ENCODE measurements at regions not wholly inside any gene's neighbourhood (a gene's known extent, or its start where the extent isn't known, plus 50 kb on each side); places are given as distances from the start of the nearest gene placed in this dataset.
A peak's percentile ranks its signal among the peaks of the same experiment; 100 is the strongest.

DNA sequence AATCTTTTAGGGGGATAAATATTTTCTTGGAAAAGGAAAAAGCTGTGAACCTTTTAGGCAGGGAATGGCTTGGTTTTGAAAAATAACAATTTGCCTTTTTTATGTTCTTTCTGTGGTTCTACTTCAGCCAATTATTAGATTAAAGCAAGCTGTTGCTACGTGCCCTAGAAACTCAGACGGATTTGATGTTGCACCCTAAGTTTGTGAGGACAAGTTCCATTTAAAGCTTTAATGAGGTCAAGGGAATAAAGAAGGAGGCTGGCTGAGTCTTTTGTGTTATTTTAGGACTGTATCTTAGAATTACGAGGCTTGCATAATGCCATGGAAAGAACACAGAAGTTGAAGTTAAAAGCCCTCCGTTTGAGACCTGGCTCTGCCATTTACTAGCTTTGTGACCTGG is 216.9 kb downstream of the NUF2 start:
- TF ChIP-seq REST (IDR thresholded peaks at IDR 0.05; ENCODE audit: low read depth) (no peak), CREB1 (IDR thresholded peaks at IDR 0.05; ENCODE audit: low read depth) (no peak), MAX (IDR thresholded peaks at IDR 0.05) (no peak), CEBPB (IDR thresholded peaks at IDR 0.05) (no peak), YY1 (IDR thresholded peaks at IDR 0.05; ENCODE audit: low read depth) (no peak), EP300 (IDR thresholded peaks at IDR 0.05; ENCODE audit: borderline replicate concordance) (no peak), TEAD4 (IDR thresholded peaks at IDR 0.05) (no peak), USF1 (IDR thresholded peaks at IDR 0.05) (no peak), TCF12 (IDR thresholded peaks at IDR 0.05; ENCODE audit: low read depth) (no peak), FOXM1 (IDR thresholded peaks at IDR 0.05; ENCODE audit: borderline replicate concordance, low read depth) (no peak), NFIC (IDR thresholded peaks at IDR 0.05) (no peak), EGR1 (IDR thresholded peaks at IDR 0.05) (no peak), ZBTB7A (IDR thresholded peaks at IDR 0.05; ENCODE audit: low read depth) (no peak), TAF1 (IDR thresholded peaks at IDR 0.05; ENCODE audit: low read depth) (no peak), RAD21 (IDR thresholded peaks at IDR 0.05; ENCODE audit: low read depth) (no peak)

GRCh38 chr1:163540727-163541126 is 219.0 kb downstream of the NUF2 start:
- TF ChIP-seq YY1 (IDR thresholded peaks at IDR 0.05; ENCODE audit: low read depth), result no peak
- no peak for TF ChIP-seq MAX (IDR thresholded peaks at IDR 0.05)
- no peak for TF ChIP-seq TEAD4 (IDR thresholded peaks at IDR 0.05)
- no peak for TF ChIP-seq TCF12 (IDR thresholded peaks at IDR 0.05; ENCODE audit: low read depth)
- TF ChIP-seq CREB1 (IDR thresholded peaks at IDR 0.05; ENCODE audit: low read depth), result no peak
- TF ChIP-seq NFIC (IDR thresholded peaks at IDR 0.05), result no peak
- no peak for TF ChIP-seq RAD21 (IDR thresholded peaks at IDR 0.05; ENCODE audit: low read depth)
- no peak for TF ChIP-seq CEBPB (IDR thresholded peaks at IDR 0.05)
- TF ChIP-seq EP300 (IDR thresholded peaks at IDR 0.05; ENCODE audit: borderline replicate concordance), result no peak

DNA sequence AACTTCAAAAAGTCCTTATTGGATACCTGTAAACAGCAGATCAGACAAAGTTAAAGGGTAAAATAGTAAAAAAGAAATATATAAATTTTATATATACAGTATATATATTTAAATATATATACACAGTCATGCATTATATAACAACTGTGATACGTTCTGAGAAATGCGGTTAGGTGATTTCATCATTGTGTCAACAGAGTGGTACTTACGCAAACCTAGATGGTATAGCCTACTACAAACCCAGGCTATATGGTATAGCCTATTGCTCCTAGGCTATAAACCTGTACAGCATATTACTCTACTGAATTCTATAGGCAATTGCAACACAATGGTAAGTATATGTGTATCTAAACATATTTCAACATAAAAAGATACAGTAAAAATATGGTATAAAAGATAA is 222.7 kb downstream of the NUF2 start:
- TF ChIP-seq EP300 (IDR thresholded peaks at IDR 0.05; ENCODE audit: borderline replicate concordance) (no peak), USF1 (IDR thresholded peaks at IDR 0.05) (no peak), MAX (IDR thresholded peaks at IDR 0.05) (no peak), RAD21 (IDR thresholded peaks at IDR 0.05; ENCODE audit: low read depth) (no peak), ZBTB7A (IDR thresholded peaks at IDR 0.05; ENCODE audit: low read depth) (no peak)

DNA sequence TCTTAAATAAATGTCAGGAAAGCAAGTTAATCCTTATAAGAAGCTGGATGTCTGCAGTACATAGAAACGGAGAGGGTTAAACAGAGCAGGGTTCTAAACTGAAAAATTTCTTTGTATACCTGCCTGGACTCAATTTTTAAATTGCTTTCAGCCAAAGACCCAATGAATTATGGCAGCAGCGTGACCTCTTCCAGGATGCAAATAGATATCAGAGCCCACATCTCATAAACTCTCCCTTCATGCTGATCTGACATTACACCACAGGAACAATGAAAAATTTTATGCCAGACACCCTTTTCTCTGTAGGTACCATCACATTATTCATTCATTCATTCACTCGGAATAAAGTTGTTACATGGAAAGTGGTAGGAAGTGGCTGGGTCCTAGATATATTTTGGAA is 236.4 kb downstream of the NUF2 start:
- TF ChIP-seq NFIC (IDR thresholded peaks at IDR 0.05) (no peak), FOXM1 (IDR thresholded peaks at IDR 0.05; ENCODE audit: borderline replicate concordance, low read depth) (no peak), MAX (IDR thresholded peaks at IDR 0.05) (no peak), EP300 (IDR thresholded peaks at IDR 0.05; ENCODE audit: borderline replicate concordance) (no peak), TEAD4 (IDR thresholded peaks at IDR 0.05) (no peak)

DNA sequence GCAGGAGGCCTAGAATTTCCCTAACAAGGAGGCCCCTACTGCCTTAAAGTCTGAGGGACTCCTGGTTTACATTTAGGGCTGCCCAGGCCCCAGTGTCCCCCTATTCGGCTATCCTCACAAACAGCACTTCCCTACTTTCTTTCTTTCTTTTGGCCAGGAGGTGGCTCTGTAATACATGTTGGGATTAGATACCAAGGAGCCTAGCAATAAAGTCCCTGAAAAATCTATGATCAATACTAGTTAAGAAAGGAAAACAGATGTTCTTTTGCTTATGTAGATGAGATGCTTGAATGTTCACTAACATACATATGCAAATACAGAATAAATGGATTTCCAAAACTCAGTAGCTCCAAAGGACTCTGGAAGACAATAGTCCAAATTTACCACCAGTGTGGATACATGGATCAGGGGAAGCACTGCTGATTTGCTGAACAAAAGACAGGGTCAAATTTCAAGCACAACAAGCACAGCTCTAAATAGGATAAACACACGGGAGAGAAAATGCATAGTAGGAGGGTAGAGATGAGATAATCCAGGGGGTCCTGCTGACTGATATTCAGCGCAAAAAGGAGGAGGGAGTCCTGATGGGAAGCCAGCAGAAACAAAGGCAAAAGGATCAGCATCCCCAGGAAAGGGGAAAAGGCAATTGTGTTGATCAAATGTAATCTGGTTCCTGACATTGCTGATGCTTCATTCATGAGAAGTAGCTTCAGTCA is 240.0 kb downstream of the NUF2 start:
- TF ChIP-seq FOXM1 (IDR thresholded peaks at IDR 0.05; ENCODE audit: borderline replicate concordance, low read depth) (no peak), RAD21 (IDR thresholded peaks at IDR 0.05; ENCODE audit: low read depth) (peak; percentile 34)

DNA sequence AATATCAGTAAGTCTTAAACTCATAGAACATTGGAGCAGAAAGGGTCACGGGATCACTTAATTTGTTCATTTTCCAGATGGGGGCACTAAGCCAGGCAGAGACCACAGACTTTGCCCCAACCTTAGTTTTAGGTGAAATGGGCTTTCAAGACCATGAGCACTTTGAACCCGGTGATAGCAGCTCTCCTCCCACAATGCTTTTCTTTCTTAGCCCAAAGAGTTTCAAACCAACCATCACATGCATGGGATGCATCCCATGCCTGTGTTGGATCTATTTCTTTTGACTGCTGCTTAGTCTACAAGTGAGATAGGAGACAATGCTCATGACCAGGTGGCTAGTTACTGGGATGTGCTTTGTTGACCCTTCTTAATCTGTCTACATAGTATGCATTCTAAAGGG is 240.6 kb downstream of the NUF2 start:
- TF ChIP-seq CEBPB (IDR thresholded peaks at IDR 0.05) (no peak), RAD21 (IDR thresholded peaks at IDR 0.05; ENCODE audit: low read depth) (no peak), ZBTB7A (IDR thresholded peaks at IDR 0.05; ENCODE audit: low read depth) (no peak), YY1 (IDR thresholded peaks at IDR 0.05; ENCODE audit: low read depth) (no peak)

GRCh38 chr1:163565166-163565565 is 243.4 kb downstream of the NUF2 start:
- no peak for TF ChIP-seq CEBPB (IDR thresholded peaks at IDR 0.05)
- TF ChIP-seq CREB1 (IDR thresholded peaks at IDR 0.05; ENCODE audit: low read depth), result no peak
- no peak for TF ChIP-seq EGR1 (IDR thresholded peaks at IDR 0.05)
- TF ChIP-seq RAD21 (IDR thresholded peaks at IDR 0.05; ENCODE audit: low read depth), result no peak
- no peak for TF ChIP-seq NFIC (IDR thresholded peaks at IDR 0.05)
- TF ChIP-seq ZBTB7A (IDR thresholded peaks at IDR 0.05; ENCODE audit: low read depth), result no peak
- no peak for TF ChIP-seq TAF1 (IDR thresholded peaks at IDR 0.05; ENCODE audit: low read depth)
- TF ChIP-seq TCF12 (IDR thresholded peaks at IDR 0.05; ENCODE audit: low read depth), result no peak
- no peak for TF ChIP-seq YY1 (IDR thresholded peaks at IDR 0.05; ENCODE audit: low read depth)
- TF ChIP-seq FOXM1 (IDR thresholded peaks at IDR 0.05; ENCODE audit: borderline replicate concordance, low read depth), result no peak
